ENCODE measurements at regions not wholly inside any gene's neighbourhood (a gene's known extent, or its start where the extent isn't known, plus 50 kb on each side); places are given as distances from the start of the nearest gene placed in this dataset.

DNA sequence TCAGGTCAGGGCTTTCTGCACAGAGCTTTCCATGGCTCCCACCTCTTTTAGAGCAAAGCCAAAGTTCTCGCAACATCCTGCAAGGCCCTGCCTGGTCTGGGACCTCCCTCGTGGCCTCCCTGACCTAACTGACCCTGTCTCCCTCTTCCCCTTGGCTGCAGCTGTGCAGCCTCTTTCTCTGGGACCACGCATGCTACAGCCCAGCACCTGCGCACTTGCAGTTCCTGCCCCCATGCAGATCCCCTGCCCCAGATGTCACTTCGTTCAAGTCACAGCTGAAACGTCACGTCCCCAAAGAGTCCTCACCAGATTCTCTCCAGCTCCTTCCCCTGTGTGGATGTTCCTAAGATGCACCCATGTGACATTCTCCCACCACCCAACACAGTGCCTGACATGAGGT lies 61.2 kb upstream of the ZNF716 start:
- H4K20me1 ChIP-seq (ENCODE audit: insufficient read depth, low read length): no peaks in the 10 kb centered on the region
- no peak for TF ChIP-seq EZH2phosphoT487 (IDR thresholded peaks at IDR 0.05; ENCODE audit: low read depth)
- TF ChIP-seq, protein P1, sequence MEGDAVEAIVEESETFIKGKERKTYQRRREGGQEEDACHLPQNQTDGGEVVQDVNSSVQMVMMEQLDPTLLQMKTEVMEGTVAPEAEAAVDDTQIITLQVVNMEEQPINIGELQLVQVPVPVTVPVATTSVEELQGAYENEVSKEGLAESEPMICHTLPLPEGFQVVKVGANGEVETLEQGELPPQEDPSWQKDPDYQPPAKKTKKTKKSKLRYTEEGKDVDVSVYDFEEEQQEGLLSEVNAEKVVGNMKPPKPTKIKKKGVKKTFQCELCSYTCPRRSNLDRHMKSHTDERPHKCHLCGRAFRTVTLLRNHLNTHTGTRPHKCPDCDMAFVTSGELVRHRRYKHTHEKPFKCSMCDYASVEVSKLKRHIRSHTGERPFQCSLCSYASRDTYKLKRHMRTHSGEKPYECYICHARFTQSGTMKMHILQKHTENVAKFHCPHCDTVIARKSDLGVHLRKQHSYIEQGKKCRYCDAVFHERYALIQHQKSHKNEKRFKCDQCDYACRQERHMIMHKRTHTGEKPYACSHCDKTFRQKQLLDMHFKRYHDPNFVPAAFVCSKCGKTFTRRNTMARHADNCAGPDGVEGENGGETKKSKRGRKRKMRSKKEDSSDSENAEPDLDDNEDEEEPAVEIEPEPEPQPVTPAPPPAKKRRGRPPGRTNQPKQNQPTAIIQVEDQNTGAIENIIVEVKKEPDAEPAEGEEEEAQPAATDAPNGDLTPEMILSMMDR (IDR thresholded peaks at IDR 0.05; ENCODE audit: low read depth, low read length): no peak
- H3K9me3 ChIP-seq (ENCODE audit: insufficient read depth, low read length): no peaks in the 10 kb centered on the region

DNA sequence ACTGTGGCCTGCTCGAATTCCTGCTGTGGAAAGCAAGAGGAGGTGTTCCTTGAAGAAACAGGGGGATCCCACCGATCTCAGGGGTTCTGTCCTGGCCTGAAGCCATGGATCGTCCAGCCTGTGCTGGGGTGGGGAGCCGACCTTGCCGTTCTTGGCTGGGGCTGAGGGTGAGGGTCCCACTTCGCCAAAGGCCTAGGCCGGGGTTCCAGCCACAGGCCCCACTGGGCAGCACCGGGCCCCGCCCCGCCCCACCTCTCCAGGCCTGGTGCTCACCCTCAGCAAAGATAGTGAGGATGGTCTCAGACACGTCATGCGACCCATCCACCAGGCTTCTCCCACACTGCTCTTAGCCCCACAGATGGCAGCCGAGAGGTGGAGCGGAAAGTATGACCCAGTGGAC lies 51.4 kb upstream of the ZNF716 start:
- Histone ChIP-seq H3K9ac (ENCODE audit: low read length) (no peak overlapping the region), H3K27me3 (ENCODE audit: low read depth, low read length) (no peaks in the 10 kb centered on the region), H3K36me3 (replicated peaks; ENCODE audit: low read depth, low read length) (no peaks in the 10 kb centered on the region), H3K4me3 (ENCODE audit: low read length) (no peak overlapping the region), H3K4me1 (ENCODE audit: low read length) (no peaks in the 10 kb centered on the region), H3K4me2 (ENCODE audit: low read length) (no peak overlapping the region), H3K27ac (ENCODE audit: low read length) (no peak overlapping the region), H3K79me2 (ENCODE audit: low read length) (no peaks in the 10 kb centered on the region), H4K20me1 (ENCODE audit: insufficient read depth, low read length) (no peaks in the 10 kb centered on the region), H2AFZ (ENCODE audit: low read depth, low read length) (no peak overlapping the region), H3K9me3 (ENCODE audit: insufficient read depth, low read length) (no peaks in the 10 kb centered on the region)
- no peak for TF ChIP-seq EZH2phosphoT487 (IDR thresholded peaks at IDR 0.05; ENCODE audit: low read depth)
- TF ChIP-seq, protein P1 (IDR thresholded peaks at IDR 0.05; ENCODE audit: low read depth, low read length): no peak

More for the DNA sequence above, 61.2 kb upstream of the ZNF716 start:
- Histone ChIP-seq H3K4me3 (ENCODE audit: low read length) (no peak overlapping the region), H3K27me3 (ENCODE audit: low read depth, low read length) (no peaks in the 10 kb centered on the region), H3K9ac (ENCODE audit: low read length) (no peak overlapping the region), H3K4me1 (ENCODE audit: low read length) (no peaks in the 10 kb centered on the region), H3K4me2 (ENCODE audit: low read length) (no peak overlapping the region), H3K79me2 (ENCODE audit: low read length) (no peaks in the 10 kb centered on the region), H3K27ac (ENCODE audit: low read length) (no peak overlapping the region), H3K36me3 (replicated peaks; ENCODE audit: low read depth, low read length) (no peaks in the 10 kb centered on the region), H2AFZ (ENCODE audit: low read depth, low read length) (no peak overlapping the region)

DNA sequence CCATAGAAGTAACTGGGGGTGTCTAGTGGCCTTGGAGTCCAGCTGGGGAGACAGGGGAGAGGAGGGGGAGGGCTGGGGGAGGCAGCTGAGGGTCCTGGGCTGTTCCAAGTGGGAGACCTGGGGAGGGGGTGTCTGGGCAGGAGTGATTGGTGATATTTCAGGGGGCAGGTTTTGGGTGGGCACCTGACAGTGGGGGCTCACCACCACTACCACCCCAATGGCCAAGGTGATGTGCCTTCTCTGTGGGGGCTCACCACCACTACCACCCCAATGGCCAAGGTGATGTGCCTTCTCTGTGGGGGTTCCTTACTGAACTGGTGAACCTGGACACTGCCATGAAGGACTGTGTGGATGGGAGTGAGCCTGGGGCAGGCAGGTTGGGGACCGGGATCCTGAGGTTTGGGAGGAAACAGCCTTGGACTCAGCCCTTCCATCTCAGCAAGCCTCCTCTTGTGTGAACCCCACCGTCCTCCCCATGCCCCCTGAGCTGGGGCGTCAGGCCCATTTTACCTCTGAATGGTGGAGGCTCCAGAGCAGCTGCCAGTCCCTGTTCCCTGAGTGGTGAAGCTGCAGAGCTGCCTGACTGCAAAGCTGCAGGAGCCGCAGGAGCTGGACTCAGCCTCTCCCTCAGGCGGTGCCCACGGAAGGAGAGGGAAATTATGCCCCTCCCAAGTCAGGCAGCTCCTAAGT lies 50.6 kb upstream of the ZNF716 start:
- H3K27ac ChIP-seq (ENCODE audit: low read length): no peak overlapping the region
- H3K79me2 ChIP-seq (ENCODE audit: low read length): no peaks in the 10 kb centered on the region
- TF ChIP-seq, protein P1 (IDR thresholded peaks at IDR 0.05; ENCODE audit: low read depth, low read length): no peak
- no peaks in the 10 kb centered on the region for H3K36me3 ChIP-seq (replicated peaks; ENCODE audit: low read depth, low read length)
- H4K20me1 ChIP-seq (ENCODE audit: insufficient read depth, low read length): no peaks in the 10 kb centered on the region
- no peak overlapping the region for H2AFZ ChIP-seq (ENCODE audit: low read depth, low read length)
- H3K9ac ChIP-seq (ENCODE audit: low read length): no peak overlapping the region
- H3K4me2 ChIP-seq (ENCODE audit: low read length): no peak overlapping the region
- H3K4me1 ChIP-seq (ENCODE audit: low read length): no peaks in the 10 kb centered on the region
- H3K9me3 ChIP-seq (ENCODE audit: insufficient read depth, low read length): no peaks in the 10 kb centered on the region
- no peaks in the 10 kb centered on the region for H3K27me3 ChIP-seq (ENCODE audit: low read depth, low read length)
- no peak overlapping the region for H3K4me3 ChIP-seq (ENCODE audit: low read length)

DNA sequence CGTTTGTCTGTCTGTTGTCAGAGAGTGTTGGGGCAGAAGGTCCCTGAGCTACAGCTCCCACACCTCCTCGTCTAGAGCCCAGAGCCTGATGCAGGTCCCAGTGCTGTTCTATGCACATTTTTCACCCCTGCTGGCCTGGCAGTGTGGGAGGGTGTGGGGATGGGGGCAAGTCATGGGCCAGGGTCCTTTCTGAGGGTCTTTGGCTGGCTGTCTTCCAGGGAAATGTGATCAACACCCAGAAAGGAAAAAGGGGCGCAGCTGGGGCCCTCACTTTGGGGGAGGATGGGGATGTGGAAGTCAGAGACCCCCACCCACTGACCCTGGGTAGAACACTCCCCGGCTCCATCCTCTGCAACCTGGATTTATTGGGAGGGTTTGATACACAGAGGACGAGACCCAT lies 50.0 kb upstream of the ZNF716 start:
- no peaks in the 10 kb centered on the region for H3K9me3 ChIP-seq (ENCODE audit: insufficient read depth, low read length)
- no peaks in the 10 kb centered on the region for H4K20me1 ChIP-seq (ENCODE audit: insufficient read depth, low read length)
- no peak overlapping the region for H2AFZ ChIP-seq (ENCODE audit: low read depth, low read length)
- no peak overlapping the region for H3K9ac ChIP-seq (ENCODE audit: low read length)
- TF ChIP-seq, protein P1 (IDR thresholded peaks at IDR 0.05; ENCODE audit: low read depth, low read length): no peak
- TF ChIP-seq EZH2phosphoT487 (IDR thresholded peaks at IDR 0.05; ENCODE audit: low read depth): no peak
- no peaks in the 10 kb centered on the region for H3K36me3 ChIP-seq (replicated peaks; ENCODE audit: low read depth, low read length)
- no peak overlapping the region for H3K4me2 ChIP-seq (ENCODE audit: low read length)
- no peaks in the 10 kb centered on the region for H3K4me1 ChIP-seq (ENCODE audit: low read length)
- no peak overlapping the region for H3K4me3 ChIP-seq (ENCODE audit: low read length)
- no peak overlapping the region for H3K27ac ChIP-seq (ENCODE audit: low read length)
- no peaks in the 10 kb centered on the region for H3K27me3 ChIP-seq (ENCODE audit: low read depth, low read length)
- no peaks in the 10 kb centered on the region for H3K79me2 ChIP-seq (ENCODE audit: low read length)

All from OCI-LY3 (cell line).